ENCODE measurements at regions not wholly inside any gene's neighbourhood (a gene's known extent, or its start where the extent isn't known, plus 50 kb on each side); places are given as distances from the start of the nearest gene placed in this dataset.
A peak's percentile ranks its signal among the peaks of the same experiment; 100 is the strongest.

DNA sequence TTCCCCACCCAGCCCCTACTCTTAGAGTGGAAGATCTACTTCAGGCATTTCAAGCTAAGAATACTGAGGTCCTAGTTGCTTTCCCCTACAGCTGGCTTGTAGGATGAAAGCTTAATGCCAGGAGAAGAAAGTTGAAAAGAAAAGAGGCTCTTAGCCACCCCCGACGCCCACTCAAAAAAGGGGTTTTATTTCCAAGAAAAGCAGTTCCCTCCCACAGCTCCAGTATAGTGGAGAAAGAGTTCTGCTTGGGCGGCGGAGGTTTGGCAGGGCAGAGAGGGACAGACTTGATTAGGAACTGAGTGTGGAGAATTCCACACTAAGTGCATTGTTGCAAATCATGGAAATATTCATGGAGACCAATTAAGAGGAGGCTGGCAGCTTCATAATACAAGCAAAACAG, 470.9 kb downstream of the ETS1 start:
- H3K36me3 ChIP-seq (ENCODE audit: insufficient read depth): no peaks in the 10 kb centered on the region
- Mint-ChIP-seq H3K4me1 (no peaks in the 10 kb centered on the region), H3K4me3 (no peak overlapping the region), H3K9me3 (peaks cover 7% of the 10 kb centered on the region; the same call in 2 of the 3 replicates), H3K36me3 (ENCODE audit: low read depth) (no peaks in the 10 kb centered on the region), H3K27me3 (ENCODE audit: insufficient read depth, low read depth, poor library complexity) (no peaks in the 10 kb centered on the region), H3K27ac (no peak overlapping the region)
- H3K9me2 ChIP-seq (ENCODE audit: insufficient read depth): no peaks in the 10 kb centered on the region
- H3K27me3 ChIP-seq (ENCODE audit: insufficient read depth): no peaks in the 10 kb centered on the region
- H3K79me2 ChIP-seq (replicated peaks; ENCODE audit: insufficient read depth): no peaks in the 10 kb centered on the region
- TF ChIP-seq ZNF331 (CRISPR knock-in tag; IDR thresholded peaks at IDR 0.05; ENCODE audit: low read depth): no peak
- TF ChIP-seq EZH2phosphoT487 (IDR thresholded peaks at IDR 0.05; ENCODE audit: unreplicated experiment): no peak
- TF ChIP-seq, protein P1, sequence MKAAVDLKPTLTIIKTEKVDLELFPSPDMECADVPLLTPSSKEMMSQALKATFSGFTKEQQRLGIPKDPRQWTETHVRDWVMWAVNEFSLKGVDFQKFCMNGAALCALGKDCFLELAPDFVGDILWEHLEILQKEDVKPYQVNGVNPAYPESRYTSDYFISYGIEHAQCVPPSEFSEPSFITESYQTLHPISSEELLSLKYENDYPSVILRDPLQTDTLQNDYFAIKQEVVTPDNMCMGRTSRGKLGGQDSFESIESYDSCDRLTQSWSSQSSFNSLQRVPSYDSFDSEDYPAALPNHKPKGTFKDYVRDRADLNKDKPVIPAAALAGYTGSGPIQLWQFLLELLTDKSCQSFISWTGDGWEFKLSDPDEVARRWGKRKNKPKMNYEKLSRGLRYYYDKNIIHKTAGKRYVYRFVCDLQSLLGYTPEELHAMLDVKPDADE (IDR thresholded peaks at IDR 0.05): no peak
- TF ChIP-seq STAT1 (IDR thresholded peaks at IDR 0.05; ENCODE audit: unreplicated experiment): no peak
- TF ChIP-seq, protein P2, sequence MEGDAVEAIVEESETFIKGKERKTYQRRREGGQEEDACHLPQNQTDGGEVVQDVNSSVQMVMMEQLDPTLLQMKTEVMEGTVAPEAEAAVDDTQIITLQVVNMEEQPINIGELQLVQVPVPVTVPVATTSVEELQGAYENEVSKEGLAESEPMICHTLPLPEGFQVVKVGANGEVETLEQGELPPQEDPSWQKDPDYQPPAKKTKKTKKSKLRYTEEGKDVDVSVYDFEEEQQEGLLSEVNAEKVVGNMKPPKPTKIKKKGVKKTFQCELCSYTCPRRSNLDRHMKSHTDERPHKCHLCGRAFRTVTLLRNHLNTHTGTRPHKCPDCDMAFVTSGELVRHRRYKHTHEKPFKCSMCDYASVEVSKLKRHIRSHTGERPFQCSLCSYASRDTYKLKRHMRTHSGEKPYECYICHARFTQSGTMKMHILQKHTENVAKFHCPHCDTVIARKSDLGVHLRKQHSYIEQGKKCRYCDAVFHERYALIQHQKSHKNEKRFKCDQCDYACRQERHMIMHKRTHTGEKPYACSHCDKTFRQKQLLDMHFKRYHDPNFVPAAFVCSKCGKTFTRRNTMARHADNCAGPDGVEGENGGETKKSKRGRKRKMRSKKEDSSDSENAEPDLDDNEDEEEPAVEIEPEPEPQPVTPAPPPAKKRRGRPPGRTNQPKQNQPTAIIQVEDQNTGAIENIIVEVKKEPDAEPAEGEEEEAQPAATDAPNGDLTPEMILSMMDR (conservative IDR thresholded peaks at IDR 0.05; ENCODE audit: low read depth in 2 of 2): no peak
- no peak for TF ChIP-seq JUNB (IDR thresholded peaks at IDR 0.05; ENCODE audit: unreplicated experiment)
- no peaks in the 10 kb centered on the region for H3K4me1 ChIP-seq (ENCODE audit: insufficient read depth)
- H3F3A ChIP-seq (replicated peaks; ENCODE audit: low read depth): no peaks in the 10 kb centered on the region
- no peak overlapping the region for H3K4me2 ChIP-seq
- ATAC-seq (no peak), DNase-seq (ENCODE audit: low spot score) (no peak)
- H4K20me1 ChIP-seq (replicated peaks; ENCODE audit: insufficient read depth): no peaks in the 10 kb centered on the region
- peak overlapping the region; percentile 79 for H2AFZ ChIP-seq
- no peak overlapping the region for H3K27ac ChIP-seq (ENCODE audit: low read depth)
- no peak overlapping the region for H3K4me3 ChIP-seq

DNA sequence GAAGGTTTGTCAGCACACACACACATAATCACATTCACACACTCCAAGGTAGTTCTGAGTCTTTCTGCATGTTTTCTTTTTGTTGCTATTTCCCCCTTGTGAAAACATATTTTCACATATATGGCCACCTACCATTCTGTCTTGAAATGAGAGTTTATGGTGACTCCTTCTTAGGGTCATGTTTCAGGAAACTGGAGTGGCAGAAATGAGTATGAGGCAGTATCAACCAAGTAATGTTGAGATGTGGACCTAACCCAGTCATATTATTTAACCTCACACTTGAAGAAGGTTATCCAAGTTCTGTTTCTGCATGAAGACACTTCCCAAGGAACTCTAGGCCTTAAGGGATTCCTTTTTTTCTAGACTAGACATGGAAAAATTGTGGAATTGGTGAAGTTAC, 481.4 kb downstream of the ETS1 start:
- no peaks in the 10 kb centered on the region for H3K36me3 Mint-ChIP-seq (ENCODE audit: low read depth)
- no peaks in the 10 kb centered on the region for H3K36me3 ChIP-seq (ENCODE audit: insufficient read depth)
- TF ChIP-seq EZH2 (IDR thresholded peaks at IDR 0.05; ENCODE audit: low read depth, unreplicated experiment) (no peak), NANOG (IDR thresholded peaks at IDR 0.05; ENCODE audit: borderline replicate concordance) (no peak), ZNF114 (CRISPR knock-in tag; IDR thresholded peaks at IDR 0.05) (no peak), JUNB (IDR thresholded peaks at IDR 0.05; ENCODE audit: unreplicated experiment) (no peak), STAT1 (IDR thresholded peaks at IDR 0.05; ENCODE audit: unreplicated experiment) (no peak)
- TF ChIP-seq, protein P2 (conservative IDR thresholded peaks at IDR 0.05; ENCODE audit: low read depth in 2 of 2): no peak
- TF ChIP-seq, protein P1 (IDR thresholded peaks at IDR 0.05): no peak
- TF ChIP-seq, protein P3, sequence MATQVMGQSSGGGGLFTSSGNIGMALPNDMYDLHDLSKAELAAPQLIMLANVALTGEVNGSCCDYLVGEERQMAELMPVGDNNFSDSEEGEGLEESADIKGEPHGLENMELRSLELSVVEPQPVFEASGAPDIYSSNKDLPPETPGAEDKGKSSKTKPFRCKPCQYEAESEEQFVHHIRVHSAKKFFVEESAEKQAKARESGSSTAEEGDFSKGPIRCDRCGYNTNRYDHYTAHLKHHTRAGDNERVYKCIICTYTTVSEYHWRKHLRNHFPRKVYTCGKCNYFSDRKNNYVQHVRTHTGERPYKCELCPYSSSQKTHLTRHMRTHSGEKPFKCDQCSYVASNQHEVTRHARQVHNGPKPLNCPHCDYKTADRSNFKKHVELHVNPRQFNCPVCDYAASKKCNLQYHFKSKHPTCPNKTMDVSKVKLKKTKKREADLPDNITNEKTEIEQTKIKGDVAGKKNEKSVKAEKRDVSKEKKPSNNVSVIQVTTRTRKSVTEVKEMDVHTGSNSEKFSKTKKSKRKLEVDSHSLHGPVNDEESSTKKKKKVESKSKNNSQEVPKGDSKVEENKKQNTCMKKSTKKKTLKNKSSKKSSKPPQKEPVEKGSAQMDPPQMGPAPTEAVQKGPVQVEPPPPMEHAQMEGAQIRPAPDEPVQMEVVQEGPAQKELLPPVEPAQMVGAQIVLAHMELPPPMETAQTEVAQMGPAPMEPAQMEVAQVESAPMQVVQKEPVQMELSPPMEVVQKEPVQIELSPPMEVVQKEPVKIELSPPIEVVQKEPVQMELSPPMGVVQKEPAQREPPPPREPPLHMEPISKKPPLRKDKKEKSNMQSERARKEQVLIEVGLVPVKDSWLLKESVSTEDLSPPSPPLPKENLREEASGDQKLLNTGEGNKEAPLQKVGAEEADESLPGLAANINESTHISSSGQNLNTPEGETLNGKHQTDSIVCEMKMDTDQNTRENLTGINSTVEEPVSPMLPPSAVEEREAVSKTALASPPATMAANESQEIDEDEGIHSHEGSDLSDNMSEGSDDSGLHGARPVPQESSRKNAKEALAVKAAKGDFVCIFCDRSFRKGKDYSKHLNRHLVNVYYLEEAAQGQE (IDR thresholded peaks at IDR 0.05; ENCODE audit: unreplicated experiment): no peak

More for the DNA sequence above, 481.4 kb downstream of the ETS1 start:
- no peak for DNase-seq (ENCODE audit: low spot score)
- no peaks in the 10 kb centered on the region for H3K9me3 Mint-ChIP-seq
- Histone ChIP-seq H3F3A (replicated peaks; ENCODE audit: low read depth) (no peaks in the 10 kb centered on the region), H3K4me2 (no peak overlapping the region), H3K27me3 (ENCODE audit: insufficient read depth) (no peaks in the 10 kb centered on the region), H3K9me2 (ENCODE audit: insufficient read depth) (0 out of 2 replicates have a peak, but pooled peaks cover 6% of the 10 kb centered on the region), H2AFZ (no peak overlapping the region), H3K4me3 (no peak overlapping the region), H3K4me1 (ENCODE audit: insufficient read depth) (no peaks in the 10 kb centered on the region), H3K27ac (ENCODE audit: low read depth) (no peak overlapping the region), H3K79me2 (replicated peaks; ENCODE audit: insufficient read depth) (no peaks in the 10 kb centered on the region), H4K20me1 (replicated peaks; ENCODE audit: insufficient read depth) (no peaks in the 10 kb centered on the region)
- H3K4me3 Mint-ChIP-seq: no peak overlapping the region
- H3K27ac Mint-ChIP-seq: no peak overlapping the region
- H3K27me3 Mint-ChIP-seq (ENCODE audit: insufficient read depth, low read depth, poor library complexity): peaks cover 4% of the 10 kb centered on the region
- no peak for ATAC-seq
- H3K4me1 Mint-ChIP-seq: peaks cover 14% of the 10 kb centered on the region

Measured in GM23338 (cell line).